HG02870 (cell line): ENCODE measurements at regions not wholly inside any gene's neighbourhood (a gene's known extent, or its start where the extent isn't known, plus 50 kb on each side); places are given as distances from the start of the nearest gene placed in this dataset.
"Not testable (repeated sequence)": the region's sequence is repeated elsewhere in the genome, so short reads cannot be mapped to it uniquely, and the experiment has no call there.

Source experiments
- ATAC-seq: cut with Tn5 transposase; IDR thresholded peaks from one replicate; pipeline ENCODE4 v1.9.1; 2021; ENCODE audit warnings: mild to moderate bottlenecking, moderate library complexity; ENCODE audit not compliant: unreplicated experiment

- no peak for ATAC-seq
Observed at GRCh38 chr2:228447266-228447915, 265.9 kb upstream of the SPHKAP start.

GRCh38 chr2:228446734-228447133 is 265.2 kb upstream of the SPHKAP start:
- no peak for ATAC-seq

GRCh38 chr2:228444161-228444560 is 262.7 kb upstream of the SPHKAP start:
- ATAC-seq, result no peak

- no peak for ATAC-seq
Observed at GRCh38 chr2:228433721-228434120, 252.2 kb upstream of the SPHKAP start.

GRCh38 chr2:228432116-228432515 is 250.6 kb upstream of the SPHKAP start:
- no peak for ATAC-seq

- ATAC-seq, result no peak
Observed at GRCh38 chr2:228430986-228431385, 249.5 kb upstream of the SPHKAP start.

GRCh38 chr2:228426502-228427216 is 245.2 kb upstream of the SPHKAP start:
- ATAC-seq, result no peak

- ATAC-seq, result not testable (repeated sequence)
Observed at GRCh38 chr2:228425411-228426060, 244.0 kb upstream of the SPHKAP start.

GRCh38 chr2:228417956-228418355 is 236.5 kb upstream of the SPHKAP start:
- no peak for ATAC-seq

GRCh38 chr2:228417526-228417925 is 236.0 kb upstream of the SPHKAP start:
- no peak for ATAC-seq

- ATAC-seq, result no peak
Observed at GRCh38 chr2:228410061-228410460, 228.6 kb upstream of the SPHKAP start.

GRCh38 chr2:228409493-228409892 is 228.0 kb upstream of the SPHKAP start:
- ATAC-seq, result no peak

- ATAC-seq, result no peak
Observed at GRCh38 chr2:228408529-228409227, 227.2 kb upstream of the SPHKAP start.

- ATAC-seq, result no peak
Observed at GRCh38 chr2:228407821-228408220, 226.3 kb upstream of the SPHKAP start.

GRCh38 chr2:228401065-228401912 is 219.8 kb upstream of the SPHKAP start:
- no peak for ATAC-seq

GRCh38 chr2:228387776-228388175 is 206.3 kb upstream of the SPHKAP start:
- no peak for ATAC-seq

- ATAC-seq, result no peak
Observed at GRCh38 chr2:228378696-228379425, 197.4 kb upstream of the SPHKAP start.

- ATAC-seq, result no peak
Observed at GRCh38 chr2:228378233-228378632, 196.7 kb upstream of the SPHKAP start.

GRCh38 chr2:228377533-228377932 is 196.0 kb upstream of the SPHKAP start:
- ATAC-seq, result no peak

- no peak for ATAC-seq
Observed at GRCh38 chr2:228374741-228375140, 193.3 kb upstream of the SPHKAP start.
